ENCODE measurements at regions not wholly inside any gene's neighbourhood (a gene's known extent, or its start where the extent isn't known, plus 50 kb on each side); places are given as distances from the start of the nearest gene placed in this dataset.
"Not testable (repeated sequence)": the region's sequence is repeated elsewhere in the genome, so short reads cannot be mapped to it uniquely, and the experiment has no call there.

GRCh38 chr1:120271561-120272221, 95.4 kb upstream of the SEC22B start:
- not testable (repeated sequence) for TF ChIP-seq EZH2 (IDR thresholded peaks at IDR 0.05; ENCODE audit: borderline replicate concordance, low read length); CTCF (conservative IDR thresholded peaks at IDR 0.05 in 1 of 2, IDR thresholded peaks at IDR 0.05 in 1 of 2; ENCODE audit: extremely low read depth in 1 of 2, insufficient read depth in 1 of 2, low read depth in 1 of 2, low read length in 2 of 2)

Data from mammary epithelial cell (primary cell).